Lung (tissue), 11 donors: ENCODE measurements at regions not wholly inside any gene's neighbourhood (a gene's known extent, or its start where the extent isn't known, plus 50 kb on each side); places are given as distances from the start of the nearest gene placed in this dataset.

Experiments used
- ATAC-seq: fragments of 200-7000 bp; cut with Tn5 transposase; one replicate; pipeline ENCODE4 v1.9.1; 2020; ENCODE audit warnings: moderate number of reproducible peaks; ENCODE audit not compliant: insufficient read depth, low FRiP score
- DNase-seq, 3 donors: peaks; one replicate each; pipeline ENCODE4 v3.0.0-alpha.2; 2013 to 2017
- H3K27ac ChIP-seq, 2 donors: one replicate each; pipeline ENCODE4 v1.5.1; 2013; ENCODE audit warnings: mild to moderate bottlenecking in 2 of 2, moderate library complexity in 2 of 2, control low read depth in 1 of 2, inconsistent platforms in 1 of 2, low read depth in 1 of 2, low read length in 1 of 2
- H3K27me3 ChIP-seq, 3 donors: one replicate each; pipeline ENCODE4 v1.5.1; 2013; ENCODE audit warnings: low read length in 2 of 3; ENCODE audit not compliant: control insufficient read depth in 3 of 3, insufficient read depth in 3 of 3
- H3K36me3 ChIP-seq, 4 donors: one replicate each; pipeline ENCODE4 v1.5.1; 2013; ENCODE audit warnings: low read length in 4 of 4, mild to moderate bottlenecking in 1 of 4, moderate library complexity in 1 of 4; ENCODE audit not compliant: control insufficient read depth in 4 of 4, insufficient read depth in 4 of 4
- H3K4me1 ChIP-seq, 5 donors: one replicate each; pipeline ENCODE4 v1.5.1; 2013; ENCODE audit warnings: low read length in 5 of 5, mild to moderate bottlenecking in 2 of 5, moderate library complexity in 1 of 5; ENCODE audit not compliant: control insufficient read depth in 5 of 5, insufficient read depth in 5 of 5
- H3K4me3 ChIP-seq: one replicate; pipeline ENCODE4 v1.5.1; 2013; ENCODE audit warnings: mild to moderate bottlenecking, control low read depth, moderate library complexity
- H3K9ac ChIP-seq, 2 donors: one replicate each; pipeline ENCODE4 v1.5.1; 2013; ENCODE audit warnings: low read length in 2 of 2, control low read depth in 1 of 2; ENCODE audit not compliant: insufficient read depth in 1 of 2
- H3K9me3 ChIP-seq, 4 donors: one replicate each; pipeline ENCODE4 v1.5.1; 2013; ENCODE audit warnings: low read length in 3 of 4, mild to moderate bottlenecking in 1 of 4, moderate library complexity in 1 of 4; ENCODE audit not compliant: control insufficient read depth in 4 of 4, insufficient read depth in 3 of 4
- CTCF ChIP-seq: IDR thresholded peaks from 2 replicates; pipeline ENCODE4 v1.5.1; 2012; ENCODE audit warnings: mild to moderate bottlenecking; ENCODE audit errors: control extremely low read depth, extremely low read depth
- WGBS, 2 donors: extraction: QIAGEN DNeasy Blood & Tissue Kit; methylation state at CpG; one replicate each; pipeline ENCODE4 v1.1.7; 2013; 5-methylcytosine and 5-hydroxymethylcytosine counted together
- donor health status: control.
- donor health status: control.
- donor health status: Bipolar disorder and iron deficiency.
- donor health status: healthy.
- donor health status: DM: yes; HTN: yes; CAD: no.

GRCh38 chr4:183832776-183833450 is 72.2 kb upstream of the STOX2 start:
- H3K36me3 ChIP-seq: no peaks in the 10 kb centered on the region
- DNase-seq (no peak), ATAC-seq (no peak)
- H3K4me3 ChIP-seq: no peak overlapping the region
- 31 to 62% methylated on average over 9 of the region's 9 CpGs for WGBS, 2 donors
- H3K27me3 ChIP-seq: no peaks in the 10 kb centered on the region
- no peak for TF ChIP-seq CTCF
- H3K9ac ChIP-seq: no peak overlapping the region
- H3K9me3 ChIP-seq: no peaks in the 10 kb centered on the region
- H3K4me1 ChIP-seq: peaks cover 2 to 17% (median 8%) of the 10 kb centered on the region in 5 donors
- no peak overlapping the region for H3K27ac ChIP-seq

GRCh38 chr4:183834252-183834651 is 70.9 kb upstream of the STOX2 start:
- peaks cover 0 to 14% (median 6%) of the 10 kb centered on the region in 5 donors for H3K4me1 ChIP-seq
- WGBS, 2 donors: 63 to 70% methylated on average over 9 of the region's 9 CpGs
- no peak overlapping the region for H3K4me3 ChIP-seq
- ATAC-seq (no peak), DNase-seq (no peak)
- H3K9me3 ChIP-seq: no peaks in the 10 kb centered on the region
- no peaks in the 10 kb centered on the region for H3K27me3 ChIP-seq
- H3K36me3 ChIP-seq: no peaks in the 10 kb centered on the region
- H3K27ac ChIP-seq: no peak overlapping the region
- TF ChIP-seq CTCF: no peak
- H3K9ac ChIP-seq: no peak overlapping the region

GRCh38 chr4:183837222-183837621 is 67.9 kb upstream of the STOX2 start:
- DNase-seq: no peak
- no peak overlapping the region for H3K9ac ChIP-seq
- peaks cover 0 to 7% (median 0%) of the 10 kb centered on the region in 5 donors for H3K4me1 ChIP-seq
- no peak for TF ChIP-seq CTCF
- H3K36me3 ChIP-seq: no peaks in the 10 kb centered on the region
- WGBS, 2 donors: 70 to 75% methylated on average over 5 of the region's 5 CpGs
- no peak overlapping the region for H3K27ac ChIP-seq
- ATAC-seq: no peak
- H3K9me3 ChIP-seq: no peaks in the 10 kb centered on the region
- no peaks in the 10 kb centered on the region for H3K27me3 ChIP-seq
- H3K4me3 ChIP-seq: no peak overlapping the region
